22Rv1 (cell line): ENCODE measurements at regions not wholly inside any gene's neighbourhood (a gene's known extent, or its start where the extent isn't known, plus 50 kb on each side); places are given as distances from the start of the nearest gene placed in this dataset.

Source experiments
- ZFX ChIP-seq: fragments of 450-650 bp; IDR thresholded peaks from 2 replicates; pipeline ENCODE4 v1.6.1; 2017; ENCODE audit warnings: antibody characterized with exemption, borderline replicate concordance
- TF ChIP-seq, protein P1 (sequence below): fragments of 450-650 bp; IDR thresholded peaks from 2 replicates; pipeline ENCODE4 v1.5.1; 2017; ENCODE audit warnings: mild to moderate bottlenecking

DNA sequence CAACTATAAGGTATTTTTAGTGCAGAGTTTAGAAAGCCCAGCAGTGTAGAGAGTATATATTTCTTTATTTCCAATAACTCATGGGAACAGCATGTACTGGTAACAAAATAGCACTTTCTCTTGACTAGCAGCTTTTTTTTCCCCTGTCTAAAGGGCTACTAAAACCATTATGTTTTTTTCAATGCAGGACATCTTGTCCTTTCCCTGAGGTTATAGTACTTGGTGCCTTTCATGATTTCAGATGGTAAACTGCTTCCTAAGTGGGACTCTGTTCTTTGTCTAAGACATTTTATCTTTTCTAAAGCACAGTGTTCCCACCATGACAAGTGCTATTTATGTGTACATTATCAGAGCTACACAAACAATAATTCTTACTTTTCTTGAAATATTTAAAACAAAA lies 122.3 kb downstream of the SLC24A2 start:
- TF ChIP-seq, protein P1, sequence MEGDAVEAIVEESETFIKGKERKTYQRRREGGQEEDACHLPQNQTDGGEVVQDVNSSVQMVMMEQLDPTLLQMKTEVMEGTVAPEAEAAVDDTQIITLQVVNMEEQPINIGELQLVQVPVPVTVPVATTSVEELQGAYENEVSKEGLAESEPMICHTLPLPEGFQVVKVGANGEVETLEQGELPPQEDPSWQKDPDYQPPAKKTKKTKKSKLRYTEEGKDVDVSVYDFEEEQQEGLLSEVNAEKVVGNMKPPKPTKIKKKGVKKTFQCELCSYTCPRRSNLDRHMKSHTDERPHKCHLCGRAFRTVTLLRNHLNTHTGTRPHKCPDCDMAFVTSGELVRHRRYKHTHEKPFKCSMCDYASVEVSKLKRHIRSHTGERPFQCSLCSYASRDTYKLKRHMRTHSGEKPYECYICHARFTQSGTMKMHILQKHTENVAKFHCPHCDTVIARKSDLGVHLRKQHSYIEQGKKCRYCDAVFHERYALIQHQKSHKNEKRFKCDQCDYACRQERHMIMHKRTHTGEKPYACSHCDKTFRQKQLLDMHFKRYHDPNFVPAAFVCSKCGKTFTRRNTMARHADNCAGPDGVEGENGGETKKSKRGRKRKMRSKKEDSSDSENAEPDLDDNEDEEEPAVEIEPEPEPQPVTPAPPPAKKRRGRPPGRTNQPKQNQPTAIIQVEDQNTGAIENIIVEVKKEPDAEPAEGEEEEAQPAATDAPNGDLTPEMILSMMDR, result no peak
- no peak for TF ChIP-seq ZFX
